Thyroid gland (tissue), 4 donors: ENCODE measurements at regions not wholly inside any gene's neighbourhood (a gene's known extent, or its start where the extent isn't known, plus 50 kb on each side); places are given as distances from the start of the nearest gene placed in this dataset.

Experiments
- CTCF ChIP-seq, 6 experiments: fragments of 200-600 bp in 3 of 6; fragments of 450-650 bp in 3 of 6; sonication (generic) in 3 of 6; IDR thresholded peaks; one replicate each; pipeline ENCODE4 v1.5.1; 2016 to 2019; ENCODE audit warnings: antibody characterized with exemption in 6 of 6, mild to moderate bottlenecking in 2 of 6, inconsistent platforms in 1 of 6, moderate library complexity in 1 of 6
- POLR2A ChIP-seq, 2 donors: fragments of 450-650 bp; IDR thresholded peaks; one replicate each; pipeline ENCODE4 v1.6.1; 2017; ENCODE audit warnings: antibody characterized with exemption in 2 of 2, mild to moderate bottlenecking in 2 of 2, moderate library complexity in 1 of 2

- no peak for TF ChIP-seq POLR2A (IDR thresholded peaks at IDR 0.05)
- no peak for TF ChIP-seq CTCF (IDR thresholded peaks at IDR 0.05)
Measured at GRCh38 chr22:48559647-48560388, 1267.9 kb downstream of the BRD1 start.
